Endometrial microvascular endothelial cells (primary cell): ENCODE measurements at regions not wholly inside any gene's neighbourhood (a gene's known extent, or its start where the extent isn't known, plus 50 kb on each side); places are given as distances from the start of the nearest gene placed in this dataset.

Experiments
- in situ Hi-C: cut with HindIII; loops from 2 replicates; pipeline ENCODE4 v1.10.0; 2017; ENCODE audit warnings: low sequenced_read_pairs, low pct_unique_long_range_greater_than_20kb; ENCODE audit errors: inconsistent ontology term

DNA sequence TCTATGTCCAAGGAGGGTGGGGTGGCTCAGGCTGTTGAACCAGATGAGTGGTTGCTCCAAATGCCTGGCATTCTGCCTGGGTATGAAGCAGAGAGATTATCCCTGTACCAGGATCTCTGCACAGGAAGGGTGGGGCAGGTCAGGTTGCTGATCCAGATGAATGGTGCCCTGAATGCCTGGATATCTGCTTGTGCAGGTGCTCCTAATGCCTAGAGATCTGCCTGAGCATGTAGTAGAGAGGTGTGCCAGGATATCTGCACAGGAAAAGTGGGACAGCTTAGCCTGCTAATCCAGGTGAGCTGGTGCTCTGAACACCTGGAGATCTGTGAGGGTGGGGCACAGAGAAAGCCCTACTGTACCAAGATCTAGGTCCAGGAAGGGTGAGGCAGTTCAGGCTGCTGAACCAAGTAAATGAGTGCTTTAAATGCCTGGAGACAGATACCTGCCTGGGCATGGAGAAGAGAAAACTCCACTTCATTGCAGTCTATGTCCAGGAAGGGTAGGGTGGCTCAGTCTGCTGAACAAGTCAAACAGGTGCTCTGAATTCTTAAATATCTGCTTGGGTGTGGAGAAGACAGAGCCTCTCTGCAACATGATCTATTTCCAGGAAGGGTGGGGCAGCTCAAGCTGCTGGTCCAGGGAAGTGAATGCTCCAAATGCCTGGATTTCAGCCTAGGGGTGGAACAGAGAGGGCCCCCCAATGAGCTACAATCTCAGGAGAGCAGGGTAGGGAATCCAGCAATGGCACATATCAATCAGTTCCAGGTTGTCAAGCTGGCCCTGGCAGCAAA lies 189.4 kb upstream of the DMRTA1 start:
- in situ Hi-C loops, result no loop called here

GRCh38 chr9:22265038-22265437 lies 181.6 kb upstream of the DMRTA1 start:
- in situ Hi-C loops, result no loop called here

DNA sequence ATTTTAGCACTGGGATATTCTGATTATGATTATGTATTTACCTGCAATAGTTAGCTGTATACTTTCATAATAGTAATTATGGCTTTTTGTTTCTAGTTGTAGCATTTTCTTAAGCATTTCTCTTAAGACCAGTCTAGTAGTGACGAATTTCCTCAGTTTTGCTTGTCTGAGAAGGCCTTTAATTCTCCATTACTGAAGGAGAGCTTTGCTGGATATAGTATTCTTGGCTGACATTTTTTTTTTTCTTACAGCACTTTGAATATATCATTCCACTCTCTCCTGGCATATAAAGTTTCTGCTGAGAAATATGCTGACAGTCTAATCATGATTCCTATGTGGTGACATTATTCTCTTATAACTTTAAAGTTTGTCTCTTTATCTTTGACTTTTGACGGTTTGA lies 181.1 kb upstream of the DMRTA1 start:
- in situ Hi-C loops, result no loop called here

DNA sequence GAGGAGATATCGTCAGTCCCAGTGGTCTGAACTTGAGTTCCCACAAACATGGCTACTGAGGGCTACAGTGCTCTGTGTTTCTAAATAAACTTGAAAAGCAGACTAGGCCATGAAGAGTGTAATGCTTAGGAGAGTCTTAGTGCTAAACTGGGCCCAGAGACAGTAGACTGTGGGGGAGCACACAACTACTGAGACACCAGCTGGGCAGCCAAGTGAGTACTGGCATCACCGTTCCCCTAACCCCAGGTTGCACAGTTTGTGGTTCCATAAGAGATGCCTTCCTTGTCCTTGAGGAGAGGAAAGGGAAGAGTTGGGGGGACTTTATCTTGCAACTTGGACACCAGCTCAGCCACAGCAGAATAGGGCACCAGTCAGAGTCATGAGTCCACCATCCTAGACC lies 172.1 kb upstream of the DMRTA1 start:
- in situ Hi-C loops, result no loop called here

DNA sequence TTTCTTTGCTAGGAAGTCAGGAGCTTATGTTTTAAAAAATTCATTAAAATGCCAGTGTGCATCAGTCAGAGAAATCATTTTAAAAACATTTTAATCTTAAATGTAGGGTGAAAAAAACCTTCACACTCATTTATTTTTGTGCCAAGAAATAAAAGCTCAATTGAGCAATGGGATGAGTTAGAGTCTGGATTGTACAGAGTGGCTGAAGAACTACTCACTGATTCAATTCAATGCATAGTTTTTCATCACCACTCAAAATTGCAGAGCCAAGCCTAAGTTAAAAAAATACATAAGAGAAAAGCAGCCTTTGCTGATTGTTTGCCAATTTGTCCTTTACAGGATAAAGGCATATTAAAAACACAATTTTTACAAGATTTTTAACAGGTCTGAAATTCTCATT lies 168.2 kb upstream of the DMRTA1 start:
- in situ Hi-C loops, result no loop called here

DNA sequence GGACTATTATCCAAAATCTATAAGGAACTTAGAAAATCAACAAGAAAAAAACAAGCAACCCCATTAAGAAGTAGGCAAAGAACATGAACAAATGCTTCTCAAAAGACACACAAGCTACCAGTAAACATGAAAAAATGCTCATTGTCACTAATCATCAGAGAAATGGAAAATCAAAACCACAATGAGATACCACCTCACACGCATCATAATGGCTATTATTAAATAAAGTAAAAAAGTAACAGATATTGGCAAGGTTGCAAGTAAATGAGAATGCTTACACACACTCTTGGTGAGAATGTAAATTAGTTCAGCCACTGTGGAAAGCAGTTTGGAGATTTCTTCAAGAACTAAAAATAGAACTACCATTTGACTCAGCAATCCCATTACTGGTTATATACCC lies 167.0 kb upstream of the DMRTA1 start:
- in situ Hi-C loops, result no loop called here

- in situ Hi-C loops, result no loop called here
These were observed 161.6 kb upstream of the DMRTA1 start for GRCh38 chr9:22285066-22285465.

DNA sequence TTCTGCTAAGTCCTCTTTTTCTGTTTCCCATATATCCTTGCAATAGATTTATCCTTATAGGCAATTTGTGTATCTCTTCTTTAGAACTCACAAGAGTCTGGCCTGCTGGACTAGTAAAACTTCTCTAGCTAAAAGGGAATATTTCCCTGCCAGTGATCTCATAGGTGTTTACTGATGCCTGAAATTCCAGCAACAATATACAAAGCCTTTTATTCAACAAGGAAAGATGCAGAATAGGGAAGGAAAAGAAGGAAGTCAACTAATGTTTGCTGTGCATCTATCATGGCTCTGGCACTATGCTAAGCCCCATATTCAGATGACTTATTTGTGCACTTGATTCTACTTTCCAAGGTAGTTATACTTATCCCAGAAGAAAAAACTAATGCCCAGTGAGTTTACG lies 160.0 kb upstream of the DMRTA1 start:
- in situ Hi-C loops, result no loop called here

DNA sequence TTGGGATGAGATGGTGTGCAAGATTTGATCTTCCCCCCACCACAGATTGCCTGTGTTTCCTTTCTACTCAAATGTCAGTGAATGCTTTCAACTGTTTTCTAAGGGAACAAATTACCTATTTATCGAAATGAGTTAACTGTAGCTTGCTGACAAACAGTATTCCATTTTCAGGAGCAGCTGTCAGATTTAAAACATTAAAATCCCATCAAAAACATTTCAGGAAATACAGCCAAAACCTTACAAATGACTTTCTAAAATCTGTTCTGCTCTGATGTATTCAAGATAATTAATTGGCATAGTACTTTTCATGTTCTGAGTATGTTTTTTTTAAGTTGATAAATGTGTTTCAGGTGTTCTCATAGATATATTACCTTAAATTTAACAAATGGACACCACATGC lies 158.0 kb upstream of the DMRTA1 start:
- in situ Hi-C loops, result no loop called here

DNA sequence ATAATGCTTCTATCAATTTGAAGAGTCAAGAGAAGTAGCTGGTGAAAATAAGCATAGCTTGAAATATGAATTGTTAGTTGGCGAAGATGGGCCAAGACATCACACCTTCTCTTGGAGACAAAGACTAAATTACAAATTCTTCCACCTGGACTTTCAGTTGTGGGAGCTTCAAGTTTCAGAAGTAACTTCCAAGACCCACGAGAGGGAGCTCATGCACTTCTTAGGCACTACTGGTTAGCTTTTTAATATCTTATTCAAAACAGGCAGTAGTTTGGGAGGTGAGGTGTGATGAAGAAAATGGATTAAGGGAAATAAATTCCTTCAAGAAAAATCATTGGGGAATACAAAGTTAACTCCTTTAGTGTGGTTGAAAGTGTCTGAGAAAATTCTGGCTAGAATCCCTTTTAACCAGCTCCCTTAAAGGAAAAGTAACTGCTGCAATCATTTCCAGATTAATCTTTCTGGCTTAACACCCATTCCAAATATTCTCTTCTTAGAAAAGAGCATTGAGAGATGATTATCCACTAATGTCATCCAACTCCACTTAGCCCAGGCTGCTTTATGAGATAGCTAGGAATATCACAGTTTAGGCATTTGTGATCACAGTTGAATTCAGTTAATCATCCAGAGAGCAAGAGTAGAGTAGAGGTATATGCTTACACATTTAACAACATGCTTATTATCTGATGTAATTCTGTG lies 139.5 kb upstream of the DMRTA1 start:
- in situ Hi-C loops, result no loop called here

- in situ Hi-C loops, result no loop called here
These were observed 138.4 kb upstream of the DMRTA1 start for GRCh38 chr9:22308177-22308576.

GRCh38 chr9:22316645-22317044 lies 130.0 kb upstream of the DMRTA1 start:
- in situ Hi-C loops, result no loop called here

- in situ Hi-C loops, result no loop called here
These were observed 115.1 kb upstream of the DMRTA1 start for GRCh38 chr9:22331533-22331932.

GRCh38 chr9:22332202-22332601 lies 114.4 kb upstream of the DMRTA1 start:
- in situ Hi-C loops, result no loop called here

DNA sequence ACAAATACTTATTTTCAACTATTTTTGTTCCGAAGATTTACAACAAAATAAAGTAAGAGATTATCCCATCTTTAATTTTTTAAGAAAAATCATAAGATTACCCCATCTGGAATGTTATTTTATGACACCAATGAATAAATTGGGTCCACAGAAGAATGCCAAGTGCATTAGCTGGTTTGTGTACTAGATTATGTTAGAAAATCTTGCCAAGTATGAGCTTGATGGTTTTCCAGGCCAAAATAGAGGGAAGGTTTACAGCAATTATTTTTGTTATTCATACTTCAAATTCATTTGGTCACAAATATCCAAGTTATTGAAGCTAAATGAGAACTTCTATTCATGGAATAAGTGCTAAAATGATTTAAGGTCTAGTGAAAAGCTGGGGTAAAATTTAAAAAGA lies 109.4 kb upstream of the DMRTA1 start:
- in situ Hi-C loops, result no loop called here

- in situ Hi-C loops, result no loop called here
These were observed 104.0 kb upstream of the DMRTA1 start for GRCh38 chr9:22342491-22343217.

- in situ Hi-C loops, result no loop called here
These were observed 103.4 kb upstream of the DMRTA1 start for GRCh38 chr9:22343218-22343611.

- in situ Hi-C loops, result no loop called here
These were observed 91.8 kb upstream of the DMRTA1 start for GRCh38 chr9:22354699-22355384.

DNA sequence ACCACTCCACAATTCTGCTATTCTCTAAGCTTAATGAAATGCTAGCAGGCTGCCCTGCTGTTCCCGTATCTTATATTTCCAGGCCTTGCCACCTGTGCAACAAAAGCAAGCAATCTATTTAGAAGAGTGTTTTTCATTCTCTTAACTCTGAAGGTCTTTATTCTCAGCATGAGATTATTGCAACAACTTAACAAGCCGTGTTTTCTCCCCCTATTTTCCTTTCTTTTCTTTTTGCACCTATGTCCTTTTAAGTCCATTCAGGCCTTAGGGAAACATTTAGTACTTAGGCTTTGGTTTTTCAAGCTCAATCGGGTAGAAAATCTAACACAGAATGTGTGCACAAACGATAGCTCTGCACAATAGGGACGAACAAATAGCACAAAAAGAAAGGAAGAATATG lies 89.6 kb upstream of the DMRTA1 start:
- in situ Hi-C loops, result no loop called here
